BE2C (cell line): ENCODE measurements at regions not wholly inside any gene's neighbourhood (a gene's known extent, or its start where the extent isn't known, plus 50 kb on each side); places are given as distances from the start of the nearest gene placed in this dataset.

Experiments
- DNase-seq: peaks from one replicate; pipeline ENCODE4 v3.0.0-alpha.2; 2020
- H3K27me3 ChIP-seq: fragments of 250-450 bp; sonication (Bioruptor Pico); 2 replicates; pipeline ENCODE4 v1.5.1; 2020; ENCODE audit warnings: mild to moderate bottlenecking
- H3K36me3 ChIP-seq: fragments of 250-450 bp; sonication (Bioruptor Pico); 2 replicates; pipeline ENCODE4 v1.5.1; 2020; ENCODE audit warnings: mild to moderate bottlenecking
- H3K4me1 ChIP-seq: fragments of 250-450 bp; sonication (Bioruptor Pico); 2 replicates; pipeline ENCODE4 v1.5.1; 2020
- H3K4me3 ChIP-seq: 2 replicates; pipeline ENCODE4 v1.5.1; 2011; ENCODE audit warnings: low read depth, low read length
- H3K9me3 ChIP-seq: fragments of 250-450 bp; sonication (Bioruptor Pico); 2 replicates; pipeline ENCODE4 v1.5.1; 2020
- TF ChIP-seq, protein P1 (sequence below): IDR thresholded peaks from 2 replicates; pipeline ENCODE4 v1.5.1; 2012; ENCODE audit warnings: mild to moderate bottlenecking, low read depth, low read length

DNA sequence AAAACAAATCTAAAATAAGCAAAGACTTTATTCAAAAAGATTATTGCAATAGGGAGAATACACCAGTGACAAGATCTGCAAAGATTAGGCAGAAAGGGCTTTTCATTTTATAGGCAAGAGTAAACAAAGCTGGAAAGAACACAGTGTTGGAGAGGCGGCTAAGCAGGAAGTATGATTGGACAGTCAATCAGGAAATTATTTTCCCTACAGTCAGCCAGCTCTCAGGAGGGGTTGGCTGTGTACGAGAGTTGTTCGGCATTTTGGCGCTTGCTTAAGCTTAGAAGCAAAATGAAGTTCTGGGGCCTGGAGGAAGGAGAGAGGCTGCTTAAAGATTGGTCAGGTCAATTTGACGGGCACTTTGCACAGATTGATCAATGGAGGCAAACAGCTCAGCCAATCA is 1030.5 kb downstream of the TLE4 start:
- no peaks in the 10 kb centered on the region for H3K27me3 ChIP-seq
- H3K36me3 ChIP-seq = no peaks in the 10 kb centered on the region
- no peaks in the 10 kb centered on the region for H3K9me3 ChIP-seq
- peaks cover 5% of the 10 kb centered on the region; the same call in 1 of the 2 replicates for H3K4me1 ChIP-seq
- DNase-seq = no peak
- TF ChIP-seq, protein P1, sequence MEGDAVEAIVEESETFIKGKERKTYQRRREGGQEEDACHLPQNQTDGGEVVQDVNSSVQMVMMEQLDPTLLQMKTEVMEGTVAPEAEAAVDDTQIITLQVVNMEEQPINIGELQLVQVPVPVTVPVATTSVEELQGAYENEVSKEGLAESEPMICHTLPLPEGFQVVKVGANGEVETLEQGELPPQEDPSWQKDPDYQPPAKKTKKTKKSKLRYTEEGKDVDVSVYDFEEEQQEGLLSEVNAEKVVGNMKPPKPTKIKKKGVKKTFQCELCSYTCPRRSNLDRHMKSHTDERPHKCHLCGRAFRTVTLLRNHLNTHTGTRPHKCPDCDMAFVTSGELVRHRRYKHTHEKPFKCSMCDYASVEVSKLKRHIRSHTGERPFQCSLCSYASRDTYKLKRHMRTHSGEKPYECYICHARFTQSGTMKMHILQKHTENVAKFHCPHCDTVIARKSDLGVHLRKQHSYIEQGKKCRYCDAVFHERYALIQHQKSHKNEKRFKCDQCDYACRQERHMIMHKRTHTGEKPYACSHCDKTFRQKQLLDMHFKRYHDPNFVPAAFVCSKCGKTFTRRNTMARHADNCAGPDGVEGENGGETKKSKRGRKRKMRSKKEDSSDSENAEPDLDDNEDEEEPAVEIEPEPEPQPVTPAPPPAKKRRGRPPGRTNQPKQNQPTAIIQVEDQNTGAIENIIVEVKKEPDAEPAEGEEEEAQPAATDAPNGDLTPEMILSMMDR = no peak
- no peak overlapping the region for H3K4me3 ChIP-seq

- H3K36me3 ChIP-seq = no peaks in the 10 kb centered on the region
- DNase-seq = no peak
- TF ChIP-seq, protein P1 = no peak
These were observed 1024.8 kb downstream of the TLE4 start for GRCh38 chr9:80596579-80596978.

GRCh38 chr9:80595192-80595591 is 1023.4 kb downstream of the TLE4 start:
- Histone ChIP-seq H3K4me1 (peaks cover under 1% of the 10 kb centered on the region; the same call in 1 of the 2 replicates), H3K4me3 (no peak overlapping the region), H3K9me3 (no peaks in the 10 kb centered on the region; the same call in 1 of the 2 replicates), H3K27me3 (no peaks in the 10 kb centered on the region), H3K36me3 (no peaks in the 10 kb centered on the region)
- TF ChIP-seq, protein P1 = peak; percentile 25; the same call in 1 of the 2 replicates
- no peak for DNase-seq

More at GRCh38 chr9:80596579-80596978, 1024.8 kb downstream of the TLE4 start:
- H3K4me3 ChIP-seq = no peak overlapping the region
- H3K4me1 ChIP-seq = no peaks in the 10 kb centered on the region
- H3K9me3 ChIP-seq = no peaks in the 10 kb centered on the region; the same call in 1 of the 2 replicates
- no peaks in the 10 kb centered on the region for H3K27me3 ChIP-seq

- Histone ChIP-seq H3K27me3 (no peaks in the 10 kb centered on the region), H3K36me3 (no peaks in the 10 kb centered on the region), H3K9me3 (no peaks in the 10 kb centered on the region; the same call in 1 of the 2 replicates), H3K4me1 (peaks cover 4% of the 10 kb centered on the region), H3K4me3 (no peak overlapping the region)
- TF ChIP-seq, protein P1 = no peak
- no peak for DNase-seq
These were observed 1020.6 kb downstream of the TLE4 start for GRCh38 chr9:80592413-80592812.

DNA sequence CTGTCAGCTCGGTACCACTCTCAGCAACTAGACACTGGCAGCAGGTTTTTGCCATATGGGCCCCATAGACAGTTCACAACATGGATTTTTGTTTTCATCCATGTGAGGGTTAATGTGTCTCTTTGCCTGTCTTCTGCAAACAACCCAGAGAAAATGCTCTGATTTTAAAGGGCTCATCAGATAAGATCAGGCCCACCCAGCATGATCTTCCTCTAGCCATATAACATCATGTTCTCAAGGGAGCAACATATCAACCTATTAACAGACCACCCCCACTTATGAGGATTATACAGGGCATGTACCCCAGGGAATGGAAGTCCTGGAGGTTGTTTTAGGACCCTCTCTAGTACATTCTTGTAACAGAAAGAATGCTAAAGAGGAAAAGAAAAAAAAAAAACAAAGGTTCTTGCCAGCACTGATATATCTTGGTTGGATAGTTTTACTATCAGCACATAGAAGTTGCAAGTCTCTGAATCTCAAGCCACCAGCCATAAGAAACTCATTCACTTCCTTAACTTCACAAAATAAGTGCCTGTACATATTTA is 1015.1 kb downstream of the TLE4 start:
- peaks cover 4% of the 10 kb centered on the region for H3K4me1 ChIP-seq
- no peaks in the 10 kb centered on the region for H3K27me3 ChIP-seq
- no peak overlapping the region for H3K4me3 ChIP-seq
- H3K36me3 ChIP-seq = no peaks in the 10 kb centered on the region
- H3K9me3 ChIP-seq = no peaks in the 10 kb centered on the region
- no peak for DNase-seq
- TF ChIP-seq, protein P1 = no peak

- H3K4me1 ChIP-seq = no peaks in the 10 kb centered on the region
- TF ChIP-seq, protein P1 = no peak
These were observed 1000.2 kb downstream of the TLE4 start for GRCh38 chr9:80571953-80572352.

More at GRCh38 chr9:80571953-80572352, 1000.2 kb downstream of the TLE4 start:
- no peaks in the 10 kb centered on the region; the same call in none of the 2 replicates for H3K9me3 ChIP-seq
- DNase-seq = no peak
- H3K36me3 ChIP-seq = no peaks in the 10 kb centered on the region
- H3K27me3 ChIP-seq = no peaks in the 10 kb centered on the region
- no peak overlapping the region for H3K4me3 ChIP-seq
